ENCODE measurements at regions not wholly inside any gene's neighbourhood (a gene's known extent, or its start where the extent isn't known, plus 50 kb on each side); places are given as distances from the start of the nearest gene placed in this dataset.
"Not testable (repeated sequence)": the region's sequence is repeated elsewhere in the genome, so short reads cannot be mapped to it uniquely, and the experiment has no call there.

- TF ChIP-seq CTCF (IDR thresholded peaks at IDR 0.05) (no peak), POLR2A (IDR thresholded peaks at IDR 0.05) (no peak)
Measured at GRCh38 chr1:9442986-9443385, 96.3 kb upstream of the SLC25A33 start.

GRCh38 chr1:9443913-9444445 lies 95.3 kb upstream of the SLC25A33 start:
- DNase-seq (no peak), ATAC-seq (no peak)
- Histone ChIP-seq H3K27ac (no peak overlapping the region), H3K4me1 (peaks cover 60% of the 10 kb centered on the region), H3K27me3 (no peaks in the 10 kb centered on the region), H3K4me3 (no peak overlapping the region), H3K9me3 (no peaks in the 10 kb centered on the region), H3K36me3 (replicated peaks in 1 of 2; ENCODE audit: insufficient read depth in 1 of 2, low read depth in 2 of 2) (no peaks in the 10 kb centered on the region)
- WGBS, 2 donors, result 74 to 75% methylated on average over 13 to 14 of the region's 14 CpGs
- TF ChIP-seq POLR2A (IDR thresholded peaks at IDR 0.05), result no peak
- no peak for TF ChIP-seq CTCF (IDR thresholded peaks at IDR 0.05)
- intact Hi-C loops (cut with DNase I), result no loop called here

More at GRCh38 chr1:9442986-9443385, 96.3 kb upstream of the SLC25A33 start:
- DNase-seq (no peak), ATAC-seq (no peak)
- Histone ChIP-seq H3K9me3 (no peaks in the 10 kb centered on the region), H3K27me3 (no peaks in the 10 kb centered on the region), H3K4me1 (peaks cover 60% of the 10 kb centered on the region), H3K27ac (peak overlapping the region; percentile 47 to 98 (median 90)), H3K4me3 (no peak overlapping the region), H3K36me3 (replicated peaks in 1 of 2; ENCODE audit: insufficient read depth in 1 of 2, low read depth in 2 of 2) (no peaks in the 10 kb centered on the region)
- WGBS, 2 donors, result 83 to 91% methylated on average over 3 of the region's 3 CpGs
- intact Hi-C loops (cut with DNase I), result no loop called here

- WGBS, 2 donors, result 93 to 96% methylated on average over 12 of the region's 12 CpGs
- DNase-seq (no peak), ATAC-seq (no peak)
- Histone ChIP-seq H3K9me3 (no peaks in the 10 kb centered on the region), H3K4me1 (peaks cover 60% of the 10 kb centered on the region), H3K4me3 (no peak overlapping the region), H3K36me3 (replicated peaks in 1 of 2; ENCODE audit: insufficient read depth in 1 of 2, low read depth in 2 of 2) (no peaks in the 10 kb centered on the region), H3K27me3 (no peaks in the 10 kb centered on the region), H3K27ac (no peak overlapping the region)
- intact Hi-C loops (cut with DNase I), result no loop called here
- TF ChIP-seq POLR2A (IDR thresholded peaks at IDR 0.05), result no peak
- TF ChIP-seq CTCF (IDR thresholded peaks at IDR 0.05), result no peak
Measured at GRCh38 chr1:9444532-9444931, 94.7 kb upstream of the SLC25A33 start.

GRCh38 chr1:9445081-9445480 lies 94.2 kb upstream of the SLC25A33 start:
- H3K4me3 ChIP-seq; H3K9me3 ChIP-seq; DNase-seq; ATAC-seq; H3K27me3 ChIP-seq; H3K27ac ChIP-seq; intact Hi-C loops (cut with DNase I); H3K36me3 ChIP-seq (replicated peaks in 1 of 2; ENCODE audit: insufficient read depth in 1 of 2, low read depth in 2 of 2): not testable (repeated sequence)
- peaks cover 60% of the 10 kb centered on the region for H3K4me1 ChIP-seq
- 95 to 97% methylated on average over 10 of the region's 10 CpGs for WGBS, 2 donors

GRCh38 chr1:9447215-9447960 lies 91.9 kb upstream of the SLC25A33 start:
- Histone ChIP-seq H3K36me3 (replicated peaks in 1 of 2; ENCODE audit: insufficient read depth in 1 of 2, low read depth in 2 of 2) (no peaks in the 10 kb centered on the region), H3K9me3 (no peaks in the 10 kb centered on the region), H3K4me1 (peaks cover 57% of the 10 kb centered on the region), H3K27me3 (no peaks in the 10 kb centered on the region), H3K27ac (no peak overlapping the region), H3K4me3 (no peak overlapping the region)
- intact Hi-C loops (cut with DNase I), result no loop called here
- TF ChIP-seq POLR2A (IDR thresholded peaks at IDR 0.05) (no peak), CTCF (IDR thresholded peaks at IDR 0.05) (no peak)
- ATAC-seq, result no peak
- 89 to 94% methylated on average over 18 of the region's 18 CpGs for WGBS, 2 donors
- no peak for DNase-seq

Measured in body of pancreas (tissue), 4 donors.